ENCODE measurements at regions not wholly inside any gene's neighbourhood (a gene's known extent, or its start where the extent isn't known, plus 50 kb on each side); places are given as distances from the start of the nearest gene placed in this dataset.

- Histone ChIP-seq H3K4me3 (no peak overlapping the region), H3K9me3 (no peaks in the 10 kb centered on the region), H3K27ac (no peak overlapping the region), H3K36me3 (no peaks in the 10 kb centered on the region), H3K4me1 (no peaks in the 10 kb centered on the region), H3K27me3 (no peaks in the 10 kb centered on the region)
- ATAC-seq = no peak
- TF ChIP-seq EP300 (IDR thresholded peaks at IDR 0.05) (no peak), CTCF (IDR thresholded peaks at IDR 0.05) (no peak), POLR2AphosphoS5 (IDR thresholded peaks at IDR 0.05) (no peak), POLR2A (IDR thresholded peaks at IDR 0.05) (no peak)
- no CpG with 5 or more reads among the region's 1 CpG for WGBS, 2 donors (ENCODE audit: low coverage in 1 of 2)
Observed at GRCh38 chrX:144253356-144253755, 369.5 kb downstream of the UBE2NL start.

GRCh38 chrX:144259054-144259453 lies 375.2 kb downstream of the UBE2NL start:
- whole genome bisulfite sequencing, 2 donors (ENCODE audit: low coverage in 1 of 2) = 40 to 55% methylated on average over 3 of the region's 3 CpGs
- no peaks in the 10 kb centered on the region for H3K36me3 ChIP-seq
- H3K4me1 ChIP-seq = no peaks in the 10 kb centered on the region
- H3K27me3 ChIP-seq = no peaks in the 10 kb centered on the region
- ATAC-seq = no peak
- no peak overlapping the region for H3K27ac ChIP-seq
- H3K4me3 ChIP-seq = no peak overlapping the region
- H3K9me3 ChIP-seq = no peaks in the 10 kb centered on the region
- no peak for TF ChIP-seq CTCF (IDR thresholded peaks at IDR 0.05)
- no peak for TF ChIP-seq POLR2AphosphoS5 (IDR thresholded peaks at IDR 0.05)
- no peak for TF ChIP-seq EP300 (IDR thresholded peaks at IDR 0.05)
- TF ChIP-seq POLR2A (IDR thresholded peaks at IDR 0.05) = no peak

GRCh38 chrX:144265641-144266040 lies 381.8 kb downstream of the UBE2NL start:
- ATAC-seq = no peak
- WGBS, 2 donors (ENCODE audit: low coverage in 1 of 2) = 33% methylated on average over 1 of the region's 1 CpG; no CpG with 5 or more reads in 1 of the 2 donors
- no peak for TF ChIP-seq POLR2A (IDR thresholded peaks at IDR 0.05)
- no peak for TF ChIP-seq CTCF (IDR thresholded peaks at IDR 0.05)
- no peak for TF ChIP-seq EP300 (IDR thresholded peaks at IDR 0.05)
- TF ChIP-seq POLR2AphosphoS5 (IDR thresholded peaks at IDR 0.05) = no peak

GRCh38 chrX:144275367-144275766 lies 391.5 kb downstream of the UBE2NL start:
- no peak overlapping the region for H3K4me3 ChIP-seq
- H3K27me3 ChIP-seq = no peaks in the 10 kb centered on the region
- no peak for ATAC-seq
- H3K36me3 ChIP-seq = no peaks in the 10 kb centered on the region
- no peaks in the 10 kb centered on the region for H3K4me1 ChIP-seq
- WGBS, 2 donors (ENCODE audit: low coverage in 1 of 2) = 39 to 40% methylated on average over 2 to 3 of the region's 3 CpGs
- H3K9me3 ChIP-seq = no peaks in the 10 kb centered on the region
- no peak for TF ChIP-seq POLR2A (IDR thresholded peaks at IDR 0.05)
- TF ChIP-seq POLR2AphosphoS5 (IDR thresholded peaks at IDR 0.05) = no peak
- TF ChIP-seq CTCF (IDR thresholded peaks at IDR 0.05) = no peak
- TF ChIP-seq EP300 (IDR thresholded peaks at IDR 0.05) = no peak
- no peak overlapping the region for H3K27ac ChIP-seq

More at GRCh38 chrX:144265641-144266040, 381.8 kb downstream of the UBE2NL start:
- Histone ChIP-seq H3K27ac (no peak overlapping the region), H3K4me3 (no peak overlapping the region), H3K27me3 (no peaks in the 10 kb centered on the region), H3K9me3 (no peaks in the 10 kb centered on the region), H3K4me1 (no peaks in the 10 kb centered on the region), H3K36me3 (no peaks in the 10 kb centered on the region)

- Histone ChIP-seq H3K9me3 (no peaks in the 10 kb centered on the region), H3K36me3 (no peaks in the 10 kb centered on the region), H3K4me3 (no peak overlapping the region), H3K27ac (no peak overlapping the region), H3K4me1 (no peaks in the 10 kb centered on the region), H3K27me3 (no peaks in the 10 kb centered on the region)
- 60 to 64% methylated on average over 3 of the region's 3 CpGs for WGBS, 2 donors (ENCODE audit: low coverage in 1 of 2)
- ATAC-seq = no peak
- TF ChIP-seq POLR2A (IDR thresholded peaks at IDR 0.05) = no peak
- no peak for TF ChIP-seq CTCF (IDR thresholded peaks at IDR 0.05)
- no peak for TF ChIP-seq EP300 (IDR thresholded peaks at IDR 0.05)
- TF ChIP-seq POLR2AphosphoS5 (IDR thresholded peaks at IDR 0.05) = no peak
Observed at GRCh38 chrX:144275843-144276242, 392.0 kb downstream of the UBE2NL start.

Measured in gastroesophageal sphincter (tissue), 4 donors.